Inflammatory macrophage (primary cell): ENCODE measurements at regions not wholly inside any gene's neighbourhood (a gene's known extent, or its start where the extent isn't known, plus 50 kb on each side); places are given as distances from the start of the nearest gene placed in this dataset.

ENCODE experiments used
- DNase-seq, 2 donors: peaks; one replicate each; pipeline ENCODE4 v3.0.0-alpha.2; 2020 to 2022

DNA sequence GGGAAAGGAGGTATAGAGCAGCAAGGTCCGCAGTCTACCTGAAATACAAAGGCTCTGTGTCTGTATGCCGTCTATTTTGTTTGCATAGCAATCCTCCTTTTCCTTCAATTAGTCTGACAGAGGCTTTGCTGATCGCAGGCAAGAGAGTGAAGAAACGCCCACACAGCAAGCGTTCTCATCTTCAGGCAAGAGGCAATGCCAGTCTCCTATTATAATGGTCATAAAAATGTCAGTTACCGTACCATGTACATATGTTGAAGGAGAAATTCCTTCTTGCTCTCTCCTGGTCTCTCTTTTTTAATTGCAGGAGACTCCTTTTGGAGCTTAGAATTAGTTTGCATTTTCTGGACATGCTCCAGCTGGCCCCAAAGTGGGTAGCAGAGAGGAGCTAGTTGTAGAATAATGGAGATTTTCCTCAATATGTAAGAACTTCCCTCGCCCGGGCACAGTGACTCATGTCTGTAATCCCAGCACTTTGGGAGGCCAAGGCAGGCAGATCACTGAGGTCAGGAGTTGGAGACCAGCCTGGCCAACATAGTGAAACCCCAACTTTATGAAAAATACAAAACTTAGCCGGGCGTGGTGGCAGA lies 139.5 kb downstream of the PFKFB3 start:
- DNase-seq: no peak

DNA sequence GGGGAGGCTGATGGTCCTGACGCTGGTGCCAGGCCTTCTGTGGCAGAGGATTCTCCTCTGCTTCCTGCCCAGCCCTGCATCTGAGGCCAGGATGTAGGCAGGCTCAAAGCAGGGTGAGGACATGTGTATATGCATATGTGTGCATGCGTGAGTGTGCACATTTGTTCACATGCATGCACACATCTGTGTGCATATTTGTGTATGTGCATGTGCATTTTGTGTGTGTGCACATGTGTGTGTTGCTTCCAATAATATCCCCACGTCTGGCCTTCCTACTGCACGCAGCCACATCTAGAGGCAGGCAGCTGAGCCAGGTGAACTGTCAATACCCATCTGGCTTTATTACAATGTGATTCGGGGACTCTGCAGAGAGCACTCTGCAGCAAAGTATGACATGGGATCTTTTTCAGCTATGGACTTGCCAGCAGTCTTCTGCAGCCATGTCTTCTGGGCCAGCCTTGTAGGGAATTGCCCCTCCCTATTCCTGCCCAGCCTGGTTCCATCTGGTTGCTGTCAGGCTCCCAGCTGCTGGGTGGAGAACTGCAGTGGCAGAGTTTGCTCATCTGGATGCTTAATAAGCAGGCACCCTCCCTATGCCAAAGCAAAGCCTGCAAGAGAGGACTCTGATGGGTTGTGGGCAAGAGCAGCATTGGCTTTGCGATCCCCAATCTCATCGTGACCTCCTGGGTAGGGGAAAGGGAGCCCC lies 140.7 kb downstream of the PFKFB3 start:
- DNase-seq: no peak

DNA sequence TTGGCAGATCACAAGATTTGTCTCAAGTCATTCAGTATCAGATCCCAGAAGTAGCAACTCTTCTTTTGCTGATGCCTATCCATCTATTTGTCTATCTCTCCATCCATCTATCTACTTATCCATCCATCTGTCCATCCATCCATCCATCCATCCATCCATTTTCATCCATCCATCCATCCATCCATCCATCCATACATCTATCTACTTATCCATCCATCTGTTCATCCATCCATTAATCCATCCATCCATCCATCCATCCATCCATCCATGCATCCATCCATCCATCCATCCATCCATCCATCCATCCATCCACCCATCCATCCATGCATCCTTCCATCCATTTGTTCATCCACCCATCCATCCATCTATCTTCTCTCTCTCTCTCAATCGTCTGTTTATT lies 142.7 kb downstream of the PFKFB3 start:
- DNase-seq: no peak

DNA sequence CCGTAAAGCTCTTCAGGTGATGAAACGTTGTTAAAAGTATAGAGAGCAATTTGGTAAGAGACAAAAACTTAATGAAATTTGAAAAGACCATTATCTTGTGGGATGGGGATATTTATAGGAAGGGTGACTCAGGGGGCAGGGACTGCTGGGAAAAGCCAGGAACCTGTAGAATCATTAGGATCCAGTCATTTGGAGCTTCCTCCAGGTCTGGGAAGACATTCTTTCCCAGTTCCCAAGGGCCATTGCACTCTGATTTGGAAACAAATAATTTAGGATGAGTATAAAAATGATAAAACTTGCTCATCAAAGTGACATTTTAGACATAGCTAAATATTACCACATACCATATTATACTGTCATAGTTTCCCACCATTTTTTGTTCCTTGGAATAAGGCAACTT lies 143.9 kb downstream of the PFKFB3 start:
- no peak for DNase-seq

DNA sequence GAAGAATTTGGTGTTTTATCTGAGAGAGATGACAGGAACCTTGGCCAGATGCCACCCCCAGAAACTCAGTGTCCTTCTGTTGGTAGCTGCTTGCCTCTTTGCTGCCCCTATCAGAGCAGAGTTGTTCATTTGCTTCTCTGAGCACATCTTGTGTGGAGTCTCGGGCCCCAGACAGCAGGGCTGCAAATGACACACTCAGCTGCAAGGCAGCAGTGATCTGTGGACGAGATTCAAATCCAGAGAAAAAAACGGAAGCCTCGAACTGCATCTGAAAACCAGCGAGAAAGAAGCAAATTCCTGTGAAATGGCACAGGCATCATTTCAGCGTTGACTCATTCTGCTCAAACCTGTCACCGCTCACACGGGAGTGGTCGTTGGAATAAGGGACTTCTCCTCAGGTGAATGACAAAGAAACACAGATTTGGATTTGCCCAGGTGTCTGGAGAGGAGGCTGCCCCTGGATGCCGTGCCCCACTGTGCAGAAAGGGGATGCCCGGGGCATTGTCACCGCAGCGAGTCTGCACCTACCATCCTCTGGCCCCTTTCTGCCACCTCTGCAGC lies 144.7 kb downstream of the PFKFB3 start:
- DNase-seq: no peak

DNA sequence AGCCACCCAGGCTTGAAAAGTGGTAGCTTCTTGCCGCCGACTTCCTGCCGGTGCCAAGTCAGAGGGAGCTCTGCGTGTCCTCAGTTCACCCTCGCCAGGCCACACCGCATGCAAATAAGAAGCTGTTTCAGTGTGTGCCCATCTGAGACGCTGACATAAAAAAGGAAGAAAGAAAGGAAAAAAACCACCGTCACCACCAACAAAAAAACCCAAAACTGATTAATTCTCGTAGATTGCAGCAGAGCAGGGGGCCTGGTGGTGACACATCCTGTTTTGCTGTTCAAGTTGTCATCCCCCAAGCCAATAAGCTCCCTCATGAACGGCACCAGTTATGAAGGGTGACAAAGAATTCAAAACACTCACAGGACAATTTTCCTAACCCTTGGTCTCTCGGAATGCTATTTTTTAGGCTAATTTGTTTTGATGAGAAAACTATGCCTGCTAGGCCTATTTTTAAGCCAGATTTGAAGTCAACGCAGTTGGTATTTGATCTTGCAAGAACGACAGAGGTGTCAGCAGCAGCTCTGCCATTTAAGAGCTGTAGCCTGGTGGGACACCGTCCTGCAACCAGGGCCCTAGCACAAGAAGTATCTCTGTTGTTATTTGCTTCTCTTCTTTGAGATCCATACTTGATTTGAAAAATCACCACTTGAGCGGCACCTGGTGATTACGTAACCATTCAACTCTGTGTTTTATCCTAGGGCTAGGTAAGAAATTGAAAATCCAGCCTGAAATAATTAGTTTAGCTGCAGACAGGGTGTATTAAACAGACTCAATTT lies 145.6 kb downstream of the PFKFB3 start:
- peak; percentile 80 to 88 for DNase-seq

DNA sequence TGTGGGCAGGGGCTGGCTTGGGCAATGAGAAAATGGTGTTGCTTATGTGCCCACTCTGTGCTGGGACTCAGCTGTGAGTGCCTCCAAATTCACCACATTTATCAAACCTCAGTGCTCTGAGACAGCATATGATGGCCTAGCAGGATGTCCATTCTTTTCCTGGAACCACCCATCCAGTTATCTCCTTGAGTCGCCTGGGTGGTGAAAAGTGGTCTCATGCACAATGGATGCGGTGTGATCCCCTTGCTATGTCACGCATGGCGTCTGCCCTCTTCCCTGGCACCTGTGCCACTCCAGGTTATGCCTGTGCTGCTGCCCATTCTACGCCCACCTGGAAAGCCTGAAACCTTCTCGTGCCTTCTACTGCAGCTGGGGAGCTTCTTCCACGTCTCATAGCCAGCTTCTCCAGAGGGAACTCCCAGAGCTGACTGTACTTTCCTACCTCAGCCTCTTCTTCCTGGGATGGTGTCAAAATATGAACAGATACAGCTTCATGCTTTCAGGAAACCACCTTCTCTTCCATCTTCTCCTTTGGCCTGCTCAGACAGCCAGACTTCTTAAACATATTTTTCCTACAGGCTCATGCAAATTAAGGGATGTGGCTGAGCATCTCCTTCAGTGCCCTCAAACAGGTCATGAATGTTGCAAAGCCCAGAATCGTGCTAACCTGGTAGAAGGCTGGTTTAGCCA lies 147.3 kb downstream of the PFKFB3 start:
- no peak for DNase-seq

DNA sequence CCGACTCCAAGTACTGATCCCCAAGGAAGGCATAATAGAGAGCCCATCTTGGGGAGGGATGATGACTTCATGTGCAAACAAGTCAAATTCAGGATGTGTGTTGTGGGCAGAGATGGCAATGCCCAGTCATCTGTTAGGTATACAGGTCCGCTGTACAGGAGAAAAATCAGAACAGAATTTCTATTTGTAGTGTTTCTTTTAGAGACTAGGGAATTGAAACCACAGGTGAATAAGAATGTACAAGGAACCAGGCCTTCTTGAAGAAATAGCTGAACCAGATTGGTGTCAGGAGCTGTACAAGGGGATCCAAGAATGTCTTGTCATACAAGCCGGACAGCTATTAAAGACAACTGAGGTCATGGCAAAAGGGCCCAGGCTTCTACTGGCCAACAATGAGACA lies 147.9 kb downstream of the PFKFB3 start:
- no peak for DNase-seq

DNA sequence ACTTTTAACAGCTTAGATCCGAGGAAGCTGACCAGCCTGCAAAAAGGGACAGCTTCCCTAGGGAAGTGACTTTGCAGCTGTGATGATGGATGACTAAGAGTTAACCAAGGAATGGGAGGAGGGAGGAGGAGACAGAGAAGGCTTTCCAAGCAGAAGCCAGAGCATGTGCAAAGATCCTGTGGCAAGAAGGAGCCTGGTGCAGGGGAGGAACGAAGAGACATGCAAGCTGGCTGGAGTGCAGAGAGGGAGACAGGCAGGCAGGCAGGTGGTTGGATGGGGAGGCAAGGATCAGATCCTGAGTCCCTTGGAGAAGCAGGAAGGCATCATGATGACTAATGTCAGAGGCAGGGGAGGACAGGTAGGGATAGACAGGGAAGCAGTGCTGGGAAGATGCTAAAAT lies 148.8 kb downstream of the PFKFB3 start:
- DNase-seq: peak; percentile 47 to 58

DNA sequence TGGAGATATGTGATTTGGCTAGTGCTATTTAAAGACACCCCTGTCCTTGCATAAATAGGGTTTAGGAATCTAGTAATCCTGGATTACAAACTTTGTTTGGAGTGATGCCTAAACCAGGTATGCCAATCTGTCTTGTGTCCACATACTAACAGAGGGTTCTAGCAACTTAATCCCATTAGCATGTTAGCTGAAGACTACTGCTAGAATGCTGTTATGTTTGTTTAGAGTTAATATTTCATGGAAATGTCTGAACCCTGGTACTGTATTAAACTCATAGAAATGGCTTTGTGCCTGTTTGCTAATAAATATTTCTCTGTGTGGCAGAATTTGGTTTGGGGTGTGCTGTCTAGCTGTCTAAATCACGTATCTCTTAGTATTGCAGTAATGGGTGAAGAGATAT lies 150.8 kb downstream of the PFKFB3 start:
- no peak for DNase-seq

DNA sequence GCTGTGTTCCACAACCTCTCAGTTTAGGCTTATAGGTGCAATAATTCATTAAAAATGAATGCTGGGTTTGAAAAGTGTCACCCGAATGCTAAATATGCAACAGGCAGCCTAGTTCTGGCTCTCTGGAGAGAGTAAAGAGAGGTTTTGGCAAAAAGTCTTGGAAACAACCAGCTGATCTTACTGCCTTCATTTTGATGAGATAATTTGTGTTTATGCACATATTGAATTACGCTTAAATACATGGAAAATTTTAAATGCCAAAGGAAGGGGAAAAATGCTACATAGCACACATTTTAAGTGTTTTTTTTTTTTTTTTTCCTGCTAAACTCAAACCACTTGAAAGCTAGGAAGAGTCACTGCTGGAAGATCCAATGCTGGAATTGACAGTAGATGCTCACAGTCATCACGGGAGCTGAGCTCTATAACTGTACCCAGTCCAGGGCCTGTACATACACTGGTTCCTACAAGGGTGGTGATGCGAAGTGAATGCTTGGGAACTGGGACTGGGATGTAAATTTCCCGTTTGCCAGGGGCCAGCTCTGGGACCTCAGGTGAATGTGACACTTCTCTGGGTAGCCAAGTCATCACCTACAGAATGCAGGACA lies 151.5 kb downstream of the PFKFB3 start:
- no peak for DNase-seq

DNA sequence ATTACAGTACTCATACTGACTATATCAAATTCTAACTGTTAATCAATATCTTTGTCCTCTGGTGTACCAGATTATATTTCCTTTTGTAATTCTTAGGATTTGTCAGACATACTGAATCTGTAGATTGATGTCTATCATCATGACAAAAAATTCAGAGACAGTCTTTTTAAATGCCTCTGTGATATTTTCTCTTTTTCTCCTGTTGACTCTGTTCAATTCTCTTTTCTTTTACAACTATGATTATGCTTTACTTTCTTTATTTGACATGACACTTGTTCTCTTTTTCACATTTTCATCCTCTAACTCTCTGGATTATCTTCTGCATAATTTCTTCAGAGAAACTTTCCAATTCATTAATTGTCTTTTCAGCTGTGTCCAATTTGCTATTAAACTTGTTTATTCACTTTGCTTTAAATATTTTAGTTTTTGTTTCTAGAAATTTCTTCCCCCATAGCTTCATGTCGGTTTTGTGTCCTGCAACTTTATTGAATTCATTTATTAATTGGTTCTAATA lies 153.6 kb downstream of the PFKFB3 start:
- DNase-seq: no peak

DNA sequence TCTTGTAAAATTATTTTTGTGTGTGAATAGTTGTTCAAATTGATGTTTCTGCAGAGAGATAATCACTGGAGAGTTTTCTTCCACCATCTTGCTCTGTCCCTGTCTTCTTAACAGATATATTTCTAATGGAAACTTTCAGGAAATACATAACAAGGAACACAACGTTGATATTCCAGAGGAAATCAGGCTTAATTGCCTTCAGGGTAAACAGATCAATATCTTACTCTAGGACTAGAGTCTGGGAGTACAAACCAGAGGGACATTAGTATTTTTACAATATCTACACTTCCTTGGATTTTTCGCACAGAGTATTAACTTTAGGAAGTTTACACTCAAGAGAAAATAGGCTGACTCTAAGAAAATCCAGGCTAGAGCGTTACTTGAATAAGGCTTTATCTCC lies 159.1 kb downstream of the PFKFB3 start:
- DNase-seq: no peak

DNA sequence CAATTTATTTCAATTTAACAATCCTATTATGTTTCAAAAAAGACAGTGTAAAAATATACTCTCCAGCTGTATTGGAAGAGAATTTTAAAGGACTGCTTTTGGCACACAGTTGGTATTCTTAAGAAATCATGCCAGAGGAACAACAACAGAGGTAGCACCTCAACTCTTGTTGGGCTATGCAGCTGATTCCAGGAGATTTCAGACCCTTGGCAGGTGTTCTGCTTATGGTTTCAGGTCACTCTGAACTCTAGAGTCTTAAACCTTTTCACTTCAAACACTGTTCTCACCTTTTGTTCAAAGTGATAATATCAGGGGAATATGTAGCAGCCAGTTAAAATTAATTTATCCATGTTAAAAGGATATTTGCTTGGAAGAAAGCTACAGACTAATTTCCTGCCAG lies 160.1 kb downstream of the PFKFB3 start:
- DNase-seq: no peak

DNA sequence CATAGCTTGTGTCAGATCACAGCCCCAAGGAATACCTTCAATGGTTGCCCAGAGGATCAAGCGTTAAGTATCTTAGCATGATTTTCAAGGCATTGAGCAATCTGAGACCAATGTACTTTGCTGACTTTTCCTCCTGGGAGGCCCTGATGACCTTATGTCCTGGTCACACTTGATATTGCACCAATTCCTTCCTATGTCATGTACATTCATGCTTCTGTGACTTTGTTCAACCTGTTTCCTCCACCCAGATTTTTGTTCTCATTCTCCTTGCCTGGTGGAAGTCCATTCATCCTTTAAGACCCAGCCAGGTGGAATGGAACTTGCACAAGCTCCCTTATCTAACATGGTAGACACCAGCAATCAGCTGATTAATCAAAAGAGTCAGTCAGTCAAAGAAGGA lies 160.8 kb downstream of the PFKFB3 start:
- peak; percentile 21 to 48 for DNase-seq

DNA sequence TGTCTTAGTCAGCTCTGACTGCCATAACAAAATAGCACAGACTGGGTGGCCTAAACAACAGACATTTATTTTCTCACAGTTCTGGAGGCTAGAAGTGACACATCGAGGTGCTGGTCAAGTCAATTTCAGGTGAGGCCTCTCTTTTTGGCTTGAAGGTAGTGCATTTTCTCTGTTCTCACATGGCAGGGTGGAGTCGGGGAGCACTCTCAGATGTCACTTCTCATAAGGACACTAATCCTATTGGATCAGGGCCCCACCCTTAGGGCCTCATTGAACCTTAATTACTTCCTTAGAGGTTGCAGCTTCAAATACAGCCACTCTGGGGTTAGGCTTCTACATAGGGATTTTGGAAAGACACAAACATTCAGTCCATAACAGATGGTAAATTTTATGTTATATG lies 161.6 kb downstream of the PFKFB3 start:
- no peak for DNase-seq

DNA sequence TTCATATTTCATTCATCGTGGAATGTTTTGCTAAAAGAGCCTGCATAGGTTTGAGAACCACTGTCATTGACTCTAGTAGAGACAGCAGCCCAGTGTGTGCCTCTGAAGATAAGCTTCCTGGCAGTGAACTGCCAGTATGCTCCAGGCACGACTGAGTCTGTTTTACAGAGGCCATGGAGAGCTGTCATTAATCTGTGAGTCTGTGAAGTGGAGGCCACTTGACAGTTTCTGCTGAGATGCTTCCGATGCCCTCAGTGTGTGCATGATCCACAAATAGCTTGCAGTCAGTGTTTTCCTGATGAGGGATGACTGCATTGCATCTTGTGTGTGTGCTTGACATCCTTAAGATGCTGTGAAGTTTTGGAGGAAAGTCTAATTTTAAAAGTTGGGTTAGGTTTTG lies 162.2 kb downstream of the PFKFB3 start:
- no peak for DNase-seq

DNA sequence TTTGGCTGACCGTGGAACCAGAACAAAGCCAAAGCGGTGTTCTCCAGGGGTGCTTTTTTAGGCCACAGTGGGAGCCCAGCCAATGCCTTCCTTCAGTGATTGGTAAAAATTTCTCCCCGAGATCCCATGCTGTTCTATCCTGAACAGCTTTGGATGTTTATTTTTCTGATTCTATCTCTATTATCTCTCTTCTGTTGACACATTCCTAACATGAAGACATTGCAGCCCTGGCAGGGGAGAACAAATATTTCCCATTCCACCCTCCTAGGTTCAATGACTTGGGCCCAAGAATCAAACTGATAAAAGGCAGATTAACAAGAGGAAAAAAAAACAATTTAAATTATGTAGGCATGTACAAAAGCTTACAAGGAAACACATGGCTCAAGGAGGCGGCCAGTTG lies 162.7 kb downstream of the PFKFB3 start:
- no peak for DNase-seq
